ENCODE measurements at regions not wholly inside any gene's neighbourhood (a gene's known extent, or its start where the extent isn't known, plus 50 kb on each side); places are given as distances from the start of the nearest gene placed in this dataset.

- TF ChIP-seq CTCF (IDR thresholded peaks at IDR 0.05) (no peak), POLR2A (IDR thresholded peaks at IDR 0.05) (no peak)
Measured at GRCh38 chr5:109962882-109963603, 273.3 kb downstream of the MAN2A1 start.
